ENCODE measurements at regions not wholly inside any gene's neighbourhood (a gene's known extent, or its start where the extent isn't known, plus 50 kb on each side); places are given as distances from the start of the nearest gene placed in this dataset.

- 67% methylated on average over 1 of the region's 1 CpG for WGBS (ENCODE audit: missing lambda C conversion rate)
- H3K4me1 ChIP-seq = no peaks in the 10 kb centered on the region
- ChIA-PET POLR2A (no interaction called here), CTCF (interaction anchor here (0.9 kb wide), 1 partner anchor 15 kb away, joined by 5 read pairs; no protein-coding TSS in a partner anchor)
- ATAC-seq (no peak), DNase-seq (ENCODE audit: low read depth in 1 of 2, low spot score in 1 of 2) (no peak), FAIRE-seq (no peak)
- no peak overlapping the region for H3K4me2 ChIP-seq
- no peaks in the 10 kb centered on the region for H3K9me3 ChIP-seq
- TF ChIP-seq CHD2 (IDR thresholded peaks at IDR 0.05; ENCODE audit: low read length, partially characterized antibody) (no peak), NR3C1 (IDR thresholded peaks at IDR 0.05) (no peak), POLR2A (IDR thresholded peaks at IDR 0.05; ENCODE audit: low read length) (no peak), HOXB13 (CRISPR knock-in tag; IDR thresholded peaks at IDR 0.05; ENCODE audit: low read depth) (no peak), HOXB5 (CRISPR knock-in tag; IDR thresholded peaks at IDR 0.05) (no peak), HDAC2 (IDR thresholded peaks at IDR 0.05) (no peak), MAFK (IDR thresholded peaks at IDR 0.05; ENCODE audit: partially characterized antibody) (no peak), EP300 (IDR thresholded peaks at IDR 0.05) (no peak), E2F6 (IDR thresholded peaks at IDR 0.05; ENCODE audit: borderline replicate concordance, low read depth) (no peak), CBX8 (IDR thresholded peaks at IDR 0.05) (no peak)
- H3K27ac ChIP-seq = no peak overlapping the region
- no peak overlapping the region for H3K4me3 ChIP-seq
Observed at GRCh38 chr6:113475392-113475791, 381.8 kb upstream of the MARCKS start.

- no peak overlapping the region for H3K27ac ChIP-seq
- ChIA-PET POLR2A (no interaction called here), CTCF (interaction anchor here (1.8 kb wide), 1 partner anchor 11 kb away, joined by 4 read pairs; no protein-coding TSS in a partner anchor)
- no peak for DNase-seq (ENCODE audit: low read depth in 1 of 2, low spot score in 1 of 2)
- TF ChIP-seq REST (IDR thresholded peaks at IDR 0.05) (no peak), CHD2 (IDR thresholded peaks at IDR 0.05; ENCODE audit: low read length, partially characterized antibody) (no peak), HEYL (CRISPR knock-in tag; IDR thresholded peaks at IDR 0.05) (no peak), RNF2 (IDR thresholded peaks at IDR 0.05; ENCODE audit: borderline replicate concordance, low read depth) (no peak), FOXS1 (CRISPR knock-in tag; IDR thresholded peaks at IDR 0.05) (no peak), HMGXB4 (CRISPR knock-in tag; IDR thresholded peaks at IDR 0.05; ENCODE audit: borderline replicate concordance) (no peak), RFX5 (IDR thresholded peaks at IDR 0.05) (no peak), CEBPB (IDR thresholded peaks at IDR 0.05) (no peak), MAZ (IDR thresholded peaks at IDR 0.05; ENCODE audit: borderline replicate concordance, low read depth, low read length) (no peak), EHF (CRISPR knock-in tag; IDR thresholded peaks at IDR 0.05) (no peak), EHMT2 (IDR thresholded peaks at IDR 0.05; ENCODE audit: low read depth) (no peak), POLR2A (IDR thresholded peaks at IDR 0.05; ENCODE audit: low read length) (no peak), ZSCAN20 (CRISPR knock-in tag; IDR thresholded peaks at IDR 0.05) (no peak), HOXA7 (CRISPR knock-in tag; IDR thresholded peaks at IDR 0.05) (no peak), MAX (IDR thresholded peaks at IDR 0.05) (no peak), BCL3 (IDR thresholded peaks at IDR 0.05) (no peak), KDM5A (IDR thresholded peaks at IDR 0.05) (no peak), ATOH8 (CRISPR knock-in tag; IDR thresholded peaks at IDR 0.05; ENCODE audit: low read depth) (no peak), TP53 (CRISPR knock-in tag; IDR thresholded peaks at IDR 0.05) (no peak)
- H3K4me3 ChIP-seq = no peak overlapping the region
- ATAC-seq = no peak
- FAIRE-seq = no peak
- WGBS (ENCODE audit: missing lambda C conversion rate) = 81% methylated on average over 5 of the region's 5 CpGs
- no peak overlapping the region for H3K4me2 ChIP-seq
- H3K9me3 ChIP-seq = no peaks in the 10 kb centered on the region
- no peaks in the 10 kb centered on the region for H3K4me1 ChIP-seq
Observed at GRCh38 chr6:113476937-113477839, 380.0 kb upstream of the MARCKS start.

All from A549 (cell line).